ENCODE measurements at regions not wholly inside any gene's neighbourhood (a gene's known extent, or its start where the extent isn't known, plus 50 kb on each side); places are given as distances from the start of the nearest gene placed in this dataset.

- Histone ChIP-seq H3K36me3 (replicated peaks; ENCODE audit: low read depth, low read length) (no peaks in the 10 kb centered on the region), H3K27ac (ENCODE audit: low read length) (no peak overlapping the region), H3K4me3 (ENCODE audit: low read length) (no peak overlapping the region), H3K9me3 (ENCODE audit: insufficient read depth, low read length) (no peaks in the 10 kb centered on the region), H3K27me3 (ENCODE audit: low read depth, low read length) (no peaks in the 10 kb centered on the region), H3K9ac (ENCODE audit: low read length) (no peak overlapping the region), H4K20me1 (ENCODE audit: insufficient read depth, low read length) (no peaks in the 10 kb centered on the region), H2AFZ (ENCODE audit: low read depth, low read length) (no peak overlapping the region), H3K79me2 (ENCODE audit: low read length) (no peaks in the 10 kb centered on the region), H3K4me2 (ENCODE audit: low read length) (no peak overlapping the region), H3K4me1 (ENCODE audit: low read length) (no peaks in the 10 kb centered on the region)
- TF ChIP-seq EZH2phosphoT487 (IDR thresholded peaks at IDR 0.05; ENCODE audit: low read depth) (no peak), CTCF (IDR thresholded peaks at IDR 0.05; ENCODE audit: low read depth, low read length) (peak; percentile 47)
These were observed 115.6 kb downstream of the LRIG3 start for GRCh38 chr12:58804749-58805148.

GRCh38 chr12:58809064-58809607, 111.2 kb downstream of the LRIG3 start:
- H3K4me1 ChIP-seq (ENCODE audit: low read length): no peaks in the 10 kb centered on the region

GRCh38 chr12:58811346-58811745, 109.0 kb downstream of the LRIG3 start:
- H3K36me3 ChIP-seq (replicated peaks; ENCODE audit: low read depth, low read length): no peaks in the 10 kb centered on the region
- no peak overlapping the region for H3K4me2 ChIP-seq (ENCODE audit: low read length)
- no peaks in the 10 kb centered on the region for H3K9me3 ChIP-seq (ENCODE audit: insufficient read depth, low read length)
- no peak overlapping the region for H3K4me3 ChIP-seq (ENCODE audit: low read length)
- no peaks in the 10 kb centered on the region for H3K79me2 ChIP-seq (ENCODE audit: low read length)
- no peaks in the 10 kb centered on the region; the same call in 1 of the 2 replicates for H3K27me3 ChIP-seq (ENCODE audit: low read depth, low read length)
- no peak for TF ChIP-seq EZH2phosphoT487 (IDR thresholded peaks at IDR 0.05; ENCODE audit: low read depth)
- TF ChIP-seq CTCF (IDR thresholded peaks at IDR 0.05; ENCODE audit: low read depth, low read length): no peak
- no peak overlapping the region for H3K27ac ChIP-seq (ENCODE audit: low read length)
- H3K4me1 ChIP-seq (ENCODE audit: low read length): no peaks in the 10 kb centered on the region
- no peak overlapping the region for H2AFZ ChIP-seq (ENCODE audit: low read depth, low read length)
- no peaks in the 10 kb centered on the region for H4K20me1 ChIP-seq (ENCODE audit: insufficient read depth, low read length)
- no peak overlapping the region for H3K9ac ChIP-seq (ENCODE audit: low read length)

More at GRCh38 chr12:58809064-58809607, 111.2 kb downstream of the LRIG3 start:
- Histone ChIP-seq H3K27me3 (ENCODE audit: low read depth, low read length) (no peaks in the 10 kb centered on the region; the same call in 1 of the 2 replicates), H3K4me2 (ENCODE audit: low read length) (no peak overlapping the region), H3K79me2 (ENCODE audit: low read length) (no peaks in the 10 kb centered on the region), H3K9me3 (ENCODE audit: insufficient read depth, low read length) (no peaks in the 10 kb centered on the region), H3K36me3 (replicated peaks; ENCODE audit: low read depth, low read length) (no peaks in the 10 kb centered on the region), H3K27ac (ENCODE audit: low read length) (no peak overlapping the region), H4K20me1 (ENCODE audit: insufficient read depth, low read length) (no peaks in the 10 kb centered on the region), H3K4me3 (ENCODE audit: low read length) (no peak overlapping the region), H3K9ac (ENCODE audit: low read length) (no peak overlapping the region), H2AFZ (ENCODE audit: low read depth, low read length) (no peak overlapping the region)
- TF ChIP-seq CTCF (IDR thresholded peaks at IDR 0.05; ENCODE audit: low read depth, low read length) (no peak), EZH2phosphoT487 (IDR thresholded peaks at IDR 0.05; ENCODE audit: low read depth) (no peak)

GRCh38 chr12:58812214-58812613, 108.1 kb downstream of the LRIG3 start:
- TF ChIP-seq EZH2phosphoT487 (IDR thresholded peaks at IDR 0.05; ENCODE audit: low read depth) (no peak), CTCF (IDR thresholded peaks at IDR 0.05; ENCODE audit: low read depth, low read length) (no peak)
- Histone ChIP-seq H3K4me3 (ENCODE audit: low read length) (no peak overlapping the region), H2AFZ (ENCODE audit: low read depth, low read length) (no peak overlapping the region), H3K9ac (ENCODE audit: low read length) (no peak overlapping the region), H3K27ac (ENCODE audit: low read length) (no peak overlapping the region), H3K79me2 (ENCODE audit: low read length) (no peaks in the 10 kb centered on the region), H3K9me3 (ENCODE audit: insufficient read depth, low read length) (no peaks in the 10 kb centered on the region), H3K4me1 (ENCODE audit: low read length) (no peaks in the 10 kb centered on the region), H3K4me2 (ENCODE audit: low read length) (no peak overlapping the region), H3K27me3 (ENCODE audit: low read depth, low read length) (no peaks in the 10 kb centered on the region; the same call in 1 of the 2 replicates), H3K36me3 (replicated peaks; ENCODE audit: low read depth, low read length) (no peaks in the 10 kb centered on the region), H4K20me1 (ENCODE audit: insufficient read depth, low read length) (no peaks in the 10 kb centered on the region)
